GM15510 (cell line): ENCODE measurements at regions not wholly inside any gene's neighbourhood (a gene's known extent, or its start where the extent isn't known, plus 50 kb on each side); places are given as distances from the start of the nearest gene placed in this dataset.

Source experiments
- POLR2A ChIP-seq: IDR thresholded peaks from 3 replicates; pipeline ENCODE4 v1.6.1; 2011; ENCODE audit warnings: borderline replicate concordance; ENCODE audit not compliant: insufficient read length; ENCODE audit errors: extremely low read depth

DNA sequence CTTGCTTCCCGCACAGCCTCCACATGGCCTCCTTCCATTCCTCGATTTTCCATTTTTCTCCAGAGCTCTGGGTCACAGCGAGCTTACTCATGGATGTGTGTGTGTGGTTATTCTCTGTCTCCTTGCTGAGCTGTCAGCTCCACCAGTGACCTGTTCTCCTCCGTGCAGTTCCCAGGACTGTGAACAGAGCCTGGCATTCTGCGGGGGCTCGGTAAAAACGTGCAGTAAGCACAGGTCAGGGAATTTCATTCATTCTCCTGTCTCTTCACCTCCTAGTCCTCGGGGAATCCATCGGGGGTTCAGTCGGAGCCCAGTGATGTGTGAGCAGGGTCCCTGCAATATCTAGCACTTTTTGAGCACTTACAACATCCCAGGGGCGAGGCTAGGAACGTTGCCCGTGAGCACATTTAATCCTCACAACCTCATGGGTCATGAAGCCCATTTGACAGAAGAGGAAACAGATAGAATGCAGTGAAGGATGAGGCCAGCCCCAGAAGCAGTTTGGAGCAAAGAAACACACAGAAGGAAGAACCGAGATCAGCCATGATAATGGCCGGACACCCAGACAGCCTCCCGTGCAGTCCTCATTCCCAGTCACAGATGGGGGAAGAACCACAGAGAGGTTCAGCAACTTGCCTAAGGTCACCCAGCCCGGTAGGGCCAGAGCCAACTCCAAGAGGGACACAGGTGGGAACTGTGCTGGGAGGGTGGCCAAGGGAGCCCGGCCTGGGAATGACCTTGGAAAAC, 183.2 kb upstream of the GSE1 start:
- no peak for TF ChIP-seq POLR2A

DNA sequence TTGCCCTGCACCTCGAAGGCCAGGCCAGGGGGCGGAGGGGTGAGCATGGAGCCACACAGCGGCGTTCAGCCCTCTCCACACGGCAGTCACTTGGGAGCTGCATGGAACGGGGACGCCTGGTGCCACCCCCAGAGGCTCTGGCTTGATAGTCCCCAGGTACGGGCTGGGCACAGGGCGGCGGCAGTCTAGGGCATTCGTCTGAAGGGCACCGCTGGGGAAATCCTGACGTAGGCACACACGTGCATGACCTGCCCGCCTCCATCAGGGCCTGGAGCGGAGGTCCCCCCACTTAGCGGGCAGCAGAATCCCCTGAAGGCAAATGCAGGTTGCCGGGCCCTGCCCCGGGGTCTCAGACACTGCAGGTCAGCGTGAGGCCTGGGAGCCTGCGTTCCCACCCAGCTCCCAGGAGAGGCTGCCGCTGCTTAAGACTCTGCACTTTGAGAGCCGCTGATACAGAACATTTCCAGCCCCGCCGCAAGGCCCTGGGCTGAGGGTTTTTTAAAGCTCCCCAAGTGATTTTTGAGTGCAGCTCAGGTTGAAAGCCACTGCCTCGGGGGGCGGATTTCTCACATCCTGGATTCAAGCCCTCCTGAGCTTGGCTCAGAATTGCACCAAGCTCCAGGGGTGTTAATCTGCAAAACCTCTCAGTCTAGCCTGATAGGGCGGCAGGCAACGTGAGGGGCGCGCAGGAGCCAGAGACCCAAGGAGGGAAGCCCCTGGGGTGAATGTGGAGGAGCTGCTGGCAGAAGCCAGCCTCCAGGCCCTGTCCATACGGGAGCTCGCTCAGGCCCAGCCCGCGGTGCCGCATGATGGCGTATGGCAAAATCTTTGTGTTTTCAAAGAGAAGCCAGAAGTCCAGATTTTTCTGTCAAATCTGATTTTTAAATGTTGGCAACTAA, 182.3 kb upstream of the GSE1 start:
- no peak for TF ChIP-seq POLR2A

DNA sequence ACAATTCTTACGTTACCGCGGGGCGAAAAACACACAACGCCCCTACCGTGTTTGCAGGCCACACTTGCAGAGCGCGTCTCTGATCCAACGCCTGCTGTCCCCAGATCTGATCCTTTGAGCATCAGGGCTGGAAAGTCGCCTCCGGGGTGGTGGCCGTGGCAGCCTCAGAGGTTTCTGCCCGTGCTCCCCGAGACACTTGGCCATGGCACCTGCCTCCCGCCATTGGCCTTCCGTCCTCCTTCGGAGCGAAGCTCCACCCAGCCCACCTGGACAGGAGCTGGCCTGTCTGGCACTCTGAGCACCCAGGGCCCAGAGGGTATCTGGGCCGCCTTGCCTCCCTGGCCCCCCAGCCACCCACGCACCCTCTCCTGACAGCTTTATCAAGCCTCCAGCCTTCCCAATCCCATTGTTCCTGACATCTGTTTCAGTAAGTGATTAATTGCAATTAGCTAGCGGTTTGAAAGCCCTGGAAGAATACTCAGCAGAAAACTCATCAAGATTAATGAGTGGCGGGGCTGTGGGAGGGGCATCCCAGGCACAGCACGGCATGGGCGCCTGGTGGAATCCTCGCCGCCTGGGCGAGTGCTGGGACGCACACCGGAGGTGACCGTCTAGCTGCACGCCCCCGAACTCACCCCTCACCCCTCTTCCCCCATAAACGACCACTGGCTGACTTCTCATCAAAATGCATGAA, 181.5 kb upstream of the GSE1 start:
- TF ChIP-seq POLR2A = no peak

DNA sequence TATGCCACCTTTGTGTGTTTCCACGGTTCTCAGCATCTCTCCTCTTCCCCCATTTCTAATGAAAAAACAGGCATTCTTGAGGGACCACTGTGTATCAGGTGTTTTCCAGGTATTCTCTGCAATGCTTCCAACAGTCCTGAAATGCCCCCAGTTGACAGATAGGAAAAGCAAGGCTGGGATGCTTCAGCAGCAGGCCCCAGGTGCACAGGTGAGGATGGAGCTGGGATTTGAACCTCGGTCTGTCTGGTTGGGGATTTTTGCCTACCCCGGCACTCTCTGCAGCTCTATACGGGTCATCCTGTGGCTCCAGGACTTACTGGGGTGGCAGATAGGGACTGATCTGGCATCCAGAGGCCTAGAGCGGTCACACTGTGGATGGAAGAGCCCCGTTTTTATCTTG, 180.5 kb upstream of the GSE1 start:
- no peak for TF ChIP-seq POLR2A

DNA sequence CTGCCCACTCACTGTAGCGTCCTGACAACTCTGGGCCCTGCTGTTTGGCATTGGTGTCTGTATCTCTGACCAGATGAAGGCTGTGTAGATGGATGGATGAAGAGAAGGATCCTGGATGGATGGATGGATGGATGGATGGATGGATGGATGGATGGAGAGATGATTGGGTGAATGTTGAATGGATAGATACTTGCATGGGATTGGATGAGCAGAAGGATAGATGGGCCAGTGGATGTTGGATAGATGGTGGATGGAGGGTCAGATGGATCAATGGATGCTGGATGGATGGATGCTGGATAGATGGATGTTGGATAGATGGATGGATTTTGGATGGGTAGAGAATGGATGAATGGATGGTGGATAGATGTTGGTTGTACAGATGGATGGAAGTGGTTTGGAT, 179.6 kb upstream of the GSE1 start:
- TF ChIP-seq POLR2A = no peak

DNA sequence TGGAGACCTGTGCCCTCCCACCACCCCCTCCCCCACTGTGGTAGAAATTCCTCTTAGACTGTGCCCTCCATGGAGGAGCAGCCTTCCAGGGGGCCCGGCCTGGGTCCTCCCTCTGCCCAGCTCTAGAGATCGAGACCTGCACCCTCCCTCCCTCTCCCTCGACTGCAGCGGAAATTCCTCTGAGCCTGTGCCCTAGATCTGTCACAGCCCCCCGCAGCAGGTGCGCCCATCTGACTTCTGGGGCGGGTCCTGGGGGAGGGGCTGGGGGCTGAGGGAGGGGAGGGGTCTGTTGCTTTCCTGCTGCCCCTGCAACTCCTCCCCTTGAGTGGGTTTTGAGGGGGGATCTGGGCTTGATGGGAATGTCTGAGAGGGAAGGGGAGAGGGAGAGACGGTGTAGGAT, 177.8 kb upstream of the GSE1 start:
- no peak for TF ChIP-seq POLR2A

DNA sequence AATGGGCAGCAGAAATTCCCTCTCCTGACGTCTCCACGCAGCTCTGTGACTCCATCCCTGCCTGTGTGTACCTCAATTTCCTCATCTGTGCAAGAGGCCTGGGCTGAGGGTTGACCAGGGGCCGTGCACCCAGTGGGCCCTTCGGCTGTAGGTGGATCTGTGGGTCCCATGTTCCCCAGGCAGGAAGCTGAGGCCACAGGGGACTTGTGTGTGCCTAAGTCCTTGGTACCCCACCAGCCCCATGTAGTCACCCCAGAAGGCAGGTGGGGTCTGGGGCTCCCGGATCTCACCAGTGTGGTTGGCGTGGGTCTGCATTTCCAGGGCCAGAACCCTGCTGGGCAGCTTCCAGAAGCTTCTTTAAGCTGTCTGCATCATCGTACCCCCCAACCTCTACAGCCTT, 177.4 kb upstream of the GSE1 start:
- no peak for TF ChIP-seq POLR2A

DNA sequence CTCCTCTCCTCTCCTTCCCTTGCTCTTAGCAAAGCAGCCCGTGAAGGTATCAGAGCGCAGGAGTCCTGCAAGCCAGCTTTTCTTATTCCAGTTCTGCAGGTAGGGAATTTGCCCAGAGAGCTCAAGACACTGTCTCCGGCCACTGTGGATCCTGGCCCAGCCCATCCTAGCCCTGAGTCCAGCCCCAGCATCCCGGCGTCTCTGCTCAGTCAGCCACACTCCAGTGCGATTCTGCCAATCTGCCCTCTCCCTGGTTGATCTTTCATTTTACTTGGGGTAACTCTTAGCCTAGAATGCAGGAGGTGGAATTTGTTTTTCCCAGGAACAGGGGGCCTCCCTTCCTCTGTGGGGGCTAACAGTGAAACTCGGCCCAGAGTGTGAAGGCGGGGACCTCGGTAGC, 176.9 kb upstream of the GSE1 start:
- TF ChIP-seq POLR2A = no peak

DNA sequence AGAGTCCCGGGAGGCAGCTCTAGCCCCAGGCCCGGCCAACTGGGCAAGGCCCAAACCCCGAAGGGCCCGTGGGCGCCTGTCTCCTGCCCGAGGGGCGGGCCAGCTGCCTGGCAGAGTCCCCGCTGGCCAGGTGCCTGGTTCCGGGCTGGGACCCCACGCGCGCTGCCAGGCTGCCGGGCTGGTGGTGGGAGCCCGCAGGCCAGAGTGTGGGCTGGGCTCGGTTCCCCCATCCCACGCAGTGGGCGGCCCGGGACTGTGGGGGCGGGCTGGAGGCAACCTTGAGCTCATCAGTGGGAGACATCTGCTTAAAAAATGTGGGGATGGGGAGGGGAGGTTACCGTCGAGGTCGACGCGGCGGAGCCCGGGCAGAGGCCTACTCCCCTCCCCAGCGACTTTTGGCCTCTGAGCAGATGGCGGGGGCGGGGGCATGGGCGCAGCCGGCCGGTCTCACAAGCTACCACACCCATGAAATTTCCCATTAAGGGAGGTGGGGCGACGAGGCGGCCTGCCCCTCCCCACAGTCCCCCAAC, 176.4 kb upstream of the GSE1 start:
- no peak for TF ChIP-seq POLR2A

DNA sequence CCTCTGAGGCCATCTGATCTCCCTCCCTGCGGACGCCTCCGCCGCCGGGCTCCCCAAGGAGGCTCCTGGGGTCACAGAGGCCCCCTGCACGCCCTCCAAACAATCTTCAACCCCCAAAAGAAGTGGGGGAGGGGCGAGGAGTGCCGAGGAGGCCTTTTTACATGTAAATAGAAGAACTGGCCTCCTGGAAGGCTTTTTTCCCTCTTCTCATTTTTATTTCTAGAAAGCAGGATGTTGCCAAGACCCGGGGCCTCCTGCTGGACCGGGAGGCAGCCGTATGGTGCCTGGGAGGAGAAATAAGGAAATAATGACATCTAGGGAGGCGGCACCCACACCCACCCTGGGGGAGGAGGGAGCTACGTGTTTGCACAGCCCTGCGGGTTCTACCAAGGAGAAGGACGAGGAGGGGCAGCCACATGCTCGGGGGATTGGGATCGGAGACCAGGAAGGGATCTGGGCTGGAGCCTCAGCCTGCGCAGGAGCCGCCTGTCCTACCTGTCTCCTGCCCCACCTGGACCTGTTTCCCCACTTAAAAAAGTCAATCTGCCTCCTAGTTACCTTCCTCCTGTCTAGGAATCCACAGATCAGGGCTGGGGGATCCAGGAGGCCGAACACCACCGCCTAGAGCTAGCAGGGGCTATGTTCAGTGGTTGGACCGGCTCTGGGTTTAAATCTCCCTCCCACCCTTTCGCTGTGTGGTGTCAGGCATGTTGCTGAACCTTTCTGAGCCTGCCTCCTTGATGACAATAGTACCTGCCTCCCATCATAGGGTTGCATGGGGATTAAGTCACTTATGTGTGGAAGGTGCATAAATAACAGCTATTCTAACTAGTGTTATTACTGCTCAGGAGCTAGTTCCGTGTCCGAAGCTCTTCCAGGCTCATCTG, 175.7 kb upstream of the GSE1 start:
- no peak for TF ChIP-seq POLR2A

DNA sequence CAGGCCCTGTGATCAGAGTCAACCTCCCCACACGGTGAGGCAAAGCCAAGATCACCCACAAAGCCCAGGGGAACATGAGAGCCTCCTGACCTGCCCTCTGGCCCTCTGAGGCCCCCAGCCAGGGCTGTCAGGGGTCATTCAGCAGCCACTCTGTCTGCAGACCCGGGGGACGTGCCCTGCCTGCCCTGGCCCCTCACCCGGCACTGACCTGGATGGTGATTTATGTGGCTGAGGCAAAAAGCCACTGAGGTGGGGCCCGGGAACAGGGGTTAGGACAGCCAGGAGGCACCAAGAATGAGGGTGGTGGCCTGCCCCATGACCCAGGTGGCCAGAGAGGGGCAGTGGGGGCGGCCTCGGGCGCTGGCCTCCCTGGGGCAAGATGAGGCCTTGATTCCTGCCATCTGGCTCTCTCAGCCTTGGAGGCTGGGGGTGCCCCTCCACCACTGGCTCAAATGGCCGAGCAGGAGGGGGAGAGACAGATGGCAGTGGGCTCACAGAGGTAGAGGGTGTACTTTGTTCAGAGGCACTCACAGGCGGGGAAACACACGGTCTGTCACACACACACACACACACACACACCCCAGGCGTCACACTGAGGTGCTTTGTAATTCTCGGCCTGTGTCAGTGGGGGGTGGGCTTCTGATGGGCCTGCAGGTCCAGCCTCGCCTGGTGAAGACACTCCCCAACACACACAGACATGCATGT, 174.0 kb upstream of the GSE1 start:
- TF ChIP-seq POLR2A = no peak

DNA sequence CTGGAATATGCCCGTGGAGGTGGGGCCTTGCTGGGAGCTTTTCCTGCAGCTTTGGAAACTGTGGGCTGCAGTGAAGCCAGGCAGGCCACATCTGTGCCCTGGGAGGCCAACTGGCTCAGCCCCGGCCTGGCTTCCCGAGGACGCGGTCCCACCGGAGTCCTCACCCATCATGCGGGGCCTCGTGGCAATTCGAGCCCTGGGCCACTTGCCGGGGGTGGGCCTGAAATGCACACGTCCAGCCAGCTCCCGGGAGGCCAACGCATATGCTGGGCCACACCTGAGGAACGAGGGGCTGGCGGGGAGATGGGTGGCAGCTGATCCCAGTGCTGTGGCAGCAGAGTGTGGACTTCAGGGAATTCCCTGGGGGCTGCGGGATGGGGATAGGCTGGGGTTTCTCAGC, 172.4 kb upstream of the GSE1 start:
- TF ChIP-seq POLR2A = no peak

DNA sequence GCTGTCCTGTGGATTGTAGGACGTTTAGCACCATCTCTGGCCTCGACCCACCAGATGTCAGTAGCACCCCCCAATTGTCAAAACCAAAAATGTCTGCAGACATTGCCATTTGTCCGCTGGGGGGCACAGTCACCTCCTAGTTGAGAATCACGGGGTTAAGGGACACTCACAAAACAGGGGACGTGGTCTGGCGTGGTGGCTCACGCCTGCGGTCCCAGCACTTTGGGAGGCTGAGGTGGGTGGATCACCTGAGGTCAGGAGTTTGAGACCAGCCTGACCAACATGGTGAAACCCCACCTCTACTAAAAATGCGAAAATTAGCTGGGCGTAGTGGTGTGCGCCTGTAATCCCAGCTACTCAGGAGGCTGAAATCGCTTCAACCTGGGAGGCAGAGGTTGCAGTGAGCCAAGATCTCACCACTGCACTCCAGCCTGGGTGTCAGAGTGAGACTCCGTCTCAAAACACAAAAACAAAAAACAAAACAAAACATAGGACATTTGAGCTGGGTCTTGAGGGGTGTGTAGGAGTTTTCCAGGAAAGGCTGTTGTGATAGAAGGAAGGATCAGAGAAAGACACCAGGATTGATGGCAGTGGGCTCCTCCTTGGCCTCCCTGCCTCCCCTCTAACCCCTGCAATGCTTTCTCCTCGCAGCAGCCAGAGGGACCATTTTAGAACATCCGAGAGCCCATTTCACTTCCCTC, 171.8 kb upstream of the GSE1 start:
- TF ChIP-seq POLR2A = no peak
